ENCODE measurements at regions not wholly inside any gene's neighbourhood (a gene's known extent, or its start where the extent isn't known, plus 50 kb on each side); places are given as distances from the start of the nearest gene placed in this dataset.
"Not testable (repeated sequence)": the region's sequence is repeated elsewhere in the genome, so short reads cannot be mapped to it uniquely, and the experiment has no call there.

DNA sequence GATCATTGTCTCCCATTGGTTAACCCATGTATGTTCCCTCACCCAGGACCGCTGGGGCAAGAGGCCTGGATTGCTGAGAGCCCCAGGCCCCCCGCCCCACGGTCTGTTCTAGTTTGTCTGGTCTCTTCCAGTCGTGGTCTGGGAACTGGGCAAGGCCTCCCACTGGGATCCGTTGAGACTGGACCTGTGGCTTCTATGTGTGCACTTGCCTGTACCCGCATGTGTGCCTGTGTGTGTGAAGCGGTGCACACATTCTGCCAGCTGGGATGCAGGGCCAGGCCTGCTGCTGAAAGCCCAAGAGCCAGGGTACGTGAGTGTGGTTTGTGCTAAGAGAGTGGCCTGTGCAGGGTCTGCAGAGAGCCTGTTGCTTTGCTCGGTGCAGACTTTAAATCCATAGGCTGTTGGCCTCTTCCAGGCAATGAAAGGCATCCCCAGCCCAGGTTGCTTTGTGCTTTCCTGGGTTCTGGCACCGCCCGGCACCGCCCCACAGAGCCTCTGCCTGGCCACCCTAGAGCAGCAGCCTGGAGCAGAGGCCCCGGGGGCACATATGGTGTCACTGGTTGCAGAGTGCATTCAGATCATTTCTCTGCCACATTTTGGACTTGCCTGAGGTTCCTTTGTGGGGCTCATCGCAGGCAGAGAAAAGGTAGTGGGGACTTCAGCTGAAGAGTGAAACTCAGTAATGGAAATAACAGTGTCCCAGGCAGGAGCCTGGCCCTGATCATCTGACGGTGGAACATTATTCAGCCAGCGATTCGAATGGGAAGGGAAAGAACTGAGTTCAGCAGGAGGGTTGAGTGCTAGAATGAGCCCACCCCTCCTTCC lies 215.5 kb downstream of the GLRX3 start:
- DNase-seq (ENCODE audit: low read depth): no peak

DNA sequence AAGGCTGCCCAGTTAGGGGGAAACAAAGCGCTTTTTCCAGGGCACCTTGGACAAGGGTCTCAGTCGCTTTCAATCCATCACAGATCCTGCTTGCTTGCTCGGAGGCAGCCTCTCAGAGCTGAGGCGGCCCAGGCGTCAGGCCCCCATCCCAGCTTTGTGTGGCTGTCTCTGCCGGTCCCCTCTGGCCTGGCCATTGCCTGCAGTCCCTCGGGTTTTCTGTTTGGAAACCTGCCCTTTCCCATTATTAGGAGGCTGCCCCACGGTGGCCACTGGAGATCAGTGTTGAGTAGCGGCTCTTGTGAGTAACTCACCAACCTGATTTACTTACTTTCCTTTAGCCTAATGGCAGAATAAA lies 216.1 kb downstream of the GLRX3 start:
- no peak for DNase-seq (ENCODE audit: low read depth)

DNA sequence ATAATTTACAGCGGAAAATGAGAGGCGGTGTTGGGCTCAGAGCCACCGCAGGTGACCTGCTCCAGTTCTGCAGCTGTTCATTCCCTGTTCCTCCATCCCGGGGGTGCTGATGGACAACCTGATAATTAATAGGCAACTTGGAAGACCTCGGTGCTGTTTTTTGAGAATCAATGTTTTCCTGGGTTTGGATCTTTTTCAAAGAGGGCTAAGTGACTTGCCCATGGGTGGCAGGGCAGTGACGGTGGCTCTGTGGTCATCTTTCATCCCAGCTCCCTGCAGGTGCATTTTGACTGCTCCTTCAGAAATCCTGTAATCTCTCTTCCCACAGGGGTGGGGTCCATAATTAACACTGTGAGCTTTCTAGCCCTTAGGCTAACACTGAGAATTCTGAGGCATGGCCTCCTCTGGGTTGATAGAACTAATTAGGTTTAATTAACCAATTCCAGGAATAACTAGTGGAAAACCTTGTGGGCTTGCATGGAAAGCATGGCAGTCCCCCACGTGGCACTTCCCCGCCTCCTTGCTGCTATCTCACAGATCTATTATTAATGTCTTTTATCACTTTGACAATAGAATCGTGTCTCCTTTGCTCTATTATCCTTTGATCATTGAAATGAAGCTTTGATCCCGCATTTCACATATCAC lies 217.9 kb downstream of the GLRX3 start:
- no peak for DNase-seq (ENCODE audit: low read depth)

DNA sequence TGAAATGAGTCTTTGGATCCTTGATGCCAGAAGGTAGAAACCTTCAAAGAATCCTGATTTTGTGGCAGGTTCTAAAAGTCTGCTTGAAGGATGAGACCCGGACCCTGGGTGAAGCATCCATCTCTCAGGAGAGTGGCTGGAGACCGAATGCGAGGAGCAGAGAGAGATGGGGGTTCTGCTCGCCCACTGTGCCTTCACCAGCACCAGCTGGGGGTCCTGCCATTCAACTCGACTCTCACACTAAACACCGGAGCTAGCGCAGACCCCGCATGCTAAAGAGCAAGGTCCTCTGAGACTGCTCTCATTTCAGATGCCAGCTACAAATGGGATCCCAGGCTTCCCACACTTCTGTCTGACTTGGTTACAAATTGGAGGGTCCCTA lies 218.4 kb downstream of the GLRX3 start:
- no peak for DNase-seq (ENCODE audit: low read depth)

DNA sequence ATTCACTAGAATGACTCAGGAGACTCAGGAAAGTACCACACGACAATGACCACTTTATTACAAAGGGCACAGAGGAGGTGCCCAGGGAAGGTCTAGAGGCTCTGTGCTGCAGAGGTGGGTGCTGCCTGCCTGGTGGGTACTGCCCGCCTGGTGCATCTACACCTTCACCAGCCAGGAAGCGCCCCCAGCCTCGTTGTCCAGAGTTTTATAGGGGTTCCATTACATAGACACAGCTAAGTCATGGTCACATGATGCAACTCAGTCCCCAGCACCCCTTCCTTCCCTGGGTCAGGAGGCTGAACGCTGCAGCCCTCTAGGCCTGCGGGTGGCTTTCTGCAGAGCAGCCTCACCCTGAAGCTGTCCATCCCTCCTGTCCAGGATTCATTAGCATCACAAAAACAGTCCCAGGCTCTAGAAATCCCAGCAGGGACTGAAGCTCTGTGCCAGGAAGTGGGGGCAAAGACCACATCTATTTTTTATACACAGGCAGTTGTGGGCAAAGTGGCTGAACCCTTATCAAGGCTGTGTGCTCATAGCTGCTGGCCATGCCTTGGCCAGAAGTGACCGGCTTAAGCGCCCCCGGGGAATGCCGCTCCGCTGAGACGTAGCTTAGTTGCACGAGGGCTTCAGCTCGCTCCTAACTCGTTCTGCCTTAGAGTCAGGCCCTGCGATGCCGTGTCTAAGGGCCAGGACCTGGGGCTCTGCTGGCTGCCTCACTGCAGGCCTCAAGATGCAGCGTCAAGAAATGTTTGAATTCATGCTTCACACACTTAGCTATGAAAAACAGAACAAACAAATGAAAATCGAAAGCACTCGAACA lies 219.0 kb downstream of the GLRX3 start:
- DNase-seq (ENCODE audit: low read depth): no peak

DNA sequence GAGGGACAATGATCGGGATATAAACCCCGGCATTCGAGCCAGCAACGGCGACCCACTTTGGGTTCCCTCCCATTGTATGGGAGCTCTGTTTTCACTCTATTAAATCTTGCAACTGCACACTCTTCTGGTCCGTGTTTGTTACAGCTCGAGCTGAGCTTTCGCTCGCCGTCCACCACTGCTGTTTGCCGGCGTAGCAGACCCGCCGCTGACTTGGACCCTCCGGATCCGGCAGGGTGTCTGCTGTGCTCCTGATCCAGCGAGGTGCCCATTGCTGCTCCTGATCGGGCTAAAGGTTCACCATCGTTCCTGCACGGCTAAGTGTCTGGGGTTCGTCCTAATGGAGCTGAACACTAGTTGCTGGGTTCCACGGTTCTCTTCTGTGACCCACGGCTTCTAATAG lies 220.2 kb downstream of the GLRX3 start:
- DNase-seq (ENCODE audit: low read depth): not testable (repeated sequence)

DNA sequence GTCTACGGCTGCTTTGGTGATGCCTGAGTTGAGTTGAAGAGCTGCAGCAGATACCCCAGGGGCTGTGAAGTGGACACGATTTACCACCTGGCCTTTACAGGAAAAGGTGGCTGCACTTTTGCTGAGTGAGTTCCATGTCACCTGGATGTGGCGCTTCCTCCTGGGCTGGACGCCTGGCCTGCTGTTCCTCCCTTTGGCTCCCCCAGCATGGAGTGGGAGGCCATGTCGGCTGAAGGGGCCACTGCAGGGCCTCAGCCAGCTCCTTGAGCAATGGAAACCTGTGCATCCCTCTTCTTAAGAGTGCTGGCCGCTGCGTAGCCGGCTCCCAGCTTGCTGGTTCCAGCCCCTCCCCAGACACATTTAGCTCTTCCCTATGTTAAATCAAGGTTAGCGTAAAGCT lies 221.0 kb downstream of the GLRX3 start:
- DNase-seq (ENCODE audit: low read depth): no peak

DNA sequence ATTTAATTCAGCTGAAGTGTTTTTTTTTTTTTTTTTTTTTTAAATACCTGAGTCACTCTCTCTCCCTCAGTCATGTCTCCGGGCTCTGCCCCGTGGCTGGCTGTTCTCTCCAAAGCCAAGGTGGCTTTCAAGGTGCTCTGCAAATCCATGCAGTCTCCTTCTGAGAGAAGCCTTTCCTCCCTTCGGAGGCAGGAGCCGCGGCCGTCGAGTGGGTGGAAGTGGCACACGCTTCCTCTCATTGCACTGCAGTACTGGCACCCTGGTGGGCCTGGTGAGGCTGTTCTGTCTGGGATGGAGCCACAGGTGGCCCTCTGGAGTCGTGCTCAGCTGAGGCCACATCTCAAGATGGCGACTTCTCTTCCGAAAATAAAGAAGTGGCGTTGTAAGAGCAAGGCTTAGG lies 221.8 kb downstream of the GLRX3 start:
- DNase-seq (ENCODE audit: low read depth): no peak

DNA sequence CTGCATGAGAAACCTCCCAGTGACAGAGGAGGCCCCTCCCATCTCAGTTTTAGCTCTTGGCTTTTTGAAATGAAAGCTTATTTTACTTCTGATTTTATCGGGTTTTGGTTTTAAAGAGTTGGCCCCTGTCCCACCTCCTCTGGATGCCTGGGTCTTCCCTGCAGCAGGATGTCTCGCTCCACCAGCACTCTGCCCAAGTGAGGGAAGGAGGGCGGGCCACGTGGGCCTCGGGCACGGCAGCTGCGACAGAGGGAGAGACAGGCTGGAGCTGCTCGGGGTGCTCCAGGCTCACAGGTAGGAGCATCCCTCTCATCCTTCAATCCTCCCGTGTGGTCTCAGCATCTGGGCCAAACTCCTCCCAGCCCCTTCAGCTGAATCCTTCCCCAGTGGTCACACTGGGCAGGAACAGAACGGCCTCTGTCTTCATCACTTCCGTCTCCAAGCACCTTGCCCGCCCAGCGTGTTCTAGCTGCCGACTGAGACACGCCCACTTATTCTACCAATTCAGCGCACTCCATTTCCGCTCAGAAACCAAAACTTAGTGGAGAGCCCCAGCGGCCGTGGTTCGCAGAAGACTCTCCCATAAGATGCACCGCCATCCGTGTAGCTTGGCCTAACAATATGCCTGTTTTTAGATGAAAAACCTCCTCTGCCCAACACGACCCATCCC lies 222.9 kb downstream of the GLRX3 start:
- DNase-seq (ENCODE audit: low read depth): no peak

DNA sequence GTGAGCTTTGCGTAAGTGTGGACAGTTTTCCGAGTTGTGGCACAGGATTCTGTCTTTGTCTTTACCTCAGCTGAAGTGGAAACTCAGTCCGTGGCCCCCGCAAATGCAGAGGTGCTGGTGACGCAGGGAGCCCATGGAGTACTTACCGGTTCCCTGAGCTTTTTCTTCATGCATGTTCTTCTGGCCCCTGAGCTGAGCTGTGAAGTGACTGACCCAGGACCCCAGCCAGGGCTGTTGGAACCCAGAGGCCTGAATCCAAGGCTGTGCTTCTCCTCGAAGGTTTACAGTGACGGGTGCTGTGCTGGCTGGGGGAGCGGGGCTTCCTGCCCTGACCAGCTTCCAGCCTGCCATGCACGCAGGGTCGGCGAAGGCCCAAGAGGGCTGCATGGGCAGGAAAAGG lies 223.5 kb downstream of the GLRX3 start:
- no peak for DNase-seq (ENCODE audit: low read depth)

DNA sequence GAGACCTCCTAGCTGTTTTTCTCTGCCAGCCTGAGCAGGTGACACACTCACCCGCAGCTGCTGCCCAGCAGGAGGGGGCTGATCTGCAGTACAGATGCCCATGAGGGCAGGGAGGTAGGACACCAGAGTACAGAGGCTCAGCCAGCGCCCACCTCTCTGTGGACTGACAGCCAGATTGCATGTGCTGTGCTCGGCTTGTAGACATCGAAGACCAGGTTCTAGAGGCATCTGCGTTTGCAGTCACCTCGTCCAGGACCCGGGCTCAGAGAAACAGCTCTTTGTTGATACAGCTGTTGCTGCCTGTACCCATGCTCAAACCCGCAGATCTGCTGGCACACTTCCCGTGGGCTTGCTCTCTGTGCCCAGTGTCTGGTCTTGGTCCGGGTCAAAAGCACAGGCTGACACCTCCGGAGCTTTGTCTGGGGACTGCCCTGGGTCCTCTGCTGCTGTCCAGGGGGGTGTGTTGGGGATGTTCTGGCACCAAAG lies 224.7 kb downstream of the GLRX3 start:
- DNase-seq (ENCODE audit: low read depth): no peak

DNA sequence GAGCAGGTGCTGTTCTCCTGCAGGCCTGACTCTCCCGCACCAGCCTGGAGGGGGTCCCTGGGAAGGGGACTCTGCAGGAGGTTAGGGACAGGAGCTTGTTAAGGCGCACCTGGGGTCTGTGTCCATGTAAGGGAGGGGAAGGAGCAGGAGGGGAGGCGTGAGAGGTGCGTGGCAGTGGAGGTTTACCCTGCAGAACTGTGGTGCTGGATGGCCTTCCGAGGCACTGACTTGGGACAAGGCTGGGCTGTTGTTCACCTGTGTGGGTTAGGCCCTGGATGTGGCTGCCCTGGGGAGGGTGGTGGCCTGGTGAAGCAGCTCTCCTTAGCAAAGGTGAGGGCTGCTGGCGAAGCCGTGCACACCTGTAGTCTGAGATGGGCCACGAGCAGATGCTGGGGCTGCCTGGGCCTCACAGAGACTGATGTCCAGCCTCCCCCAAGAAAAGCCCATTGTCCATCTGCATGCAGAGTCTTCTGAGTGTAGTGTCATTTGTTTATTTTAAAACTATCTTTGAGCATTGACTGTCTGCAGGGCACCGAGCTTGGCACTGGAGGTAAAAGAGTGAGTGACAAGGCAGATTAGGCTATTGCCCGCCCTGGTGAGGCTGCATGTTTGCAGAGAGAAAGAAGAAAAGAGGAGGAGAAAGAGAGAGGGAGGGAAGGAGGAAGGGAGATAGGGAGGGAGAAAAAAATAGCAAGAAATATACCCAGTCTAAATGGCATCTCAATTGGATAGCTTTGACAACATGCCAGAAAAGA lies 225.3 kb downstream of the GLRX3 start:
- no peak for DNase-seq (ENCODE audit: low read depth)

DNA sequence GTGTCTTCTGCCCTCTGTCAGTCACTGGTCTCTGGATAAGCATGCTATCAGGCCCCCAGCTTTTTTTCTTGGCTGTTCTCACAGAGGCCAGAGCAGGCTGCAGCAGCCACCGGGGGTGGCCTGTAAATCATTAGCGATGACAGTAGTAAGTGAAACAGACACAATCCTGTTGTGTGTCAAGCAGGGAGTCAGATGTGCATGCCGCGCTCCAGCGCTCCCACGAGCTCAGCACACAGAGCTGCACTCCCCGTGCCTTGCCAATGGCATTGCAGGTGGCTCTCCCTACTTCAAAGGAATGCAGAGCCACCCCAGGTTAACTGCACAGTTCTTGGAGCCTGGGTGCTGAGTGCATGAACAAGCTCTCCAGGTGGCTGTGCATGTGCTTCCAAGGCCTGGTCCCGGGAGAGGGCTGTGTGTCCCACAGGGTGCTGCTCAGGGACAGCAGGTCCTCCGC lies 226.1 kb downstream of the GLRX3 start:
- DNase-seq (ENCODE audit: low read depth): no peak

DNA sequence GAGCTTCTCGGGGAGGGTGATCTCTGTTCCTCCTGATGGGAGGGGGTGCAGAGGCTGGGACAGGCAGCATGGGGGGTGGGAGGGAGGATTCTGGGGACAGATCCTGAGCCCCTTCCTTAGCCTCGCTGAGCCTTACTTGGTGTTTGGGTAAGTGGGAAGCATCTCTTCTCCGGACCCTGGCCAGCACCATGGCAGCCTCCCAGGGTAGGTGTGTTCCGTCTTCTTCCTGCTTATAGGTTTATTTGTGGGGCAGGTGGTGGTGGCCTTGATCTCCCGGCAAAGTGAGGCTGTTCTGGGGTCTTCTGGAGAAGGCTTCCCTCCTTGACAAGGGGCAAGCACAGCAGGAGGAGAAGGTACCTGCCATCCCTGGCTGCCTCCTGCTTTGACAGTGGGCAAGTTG lies 226.9 kb downstream of the GLRX3 start:
- no peak for DNase-seq (ENCODE audit: low read depth)

DNA sequence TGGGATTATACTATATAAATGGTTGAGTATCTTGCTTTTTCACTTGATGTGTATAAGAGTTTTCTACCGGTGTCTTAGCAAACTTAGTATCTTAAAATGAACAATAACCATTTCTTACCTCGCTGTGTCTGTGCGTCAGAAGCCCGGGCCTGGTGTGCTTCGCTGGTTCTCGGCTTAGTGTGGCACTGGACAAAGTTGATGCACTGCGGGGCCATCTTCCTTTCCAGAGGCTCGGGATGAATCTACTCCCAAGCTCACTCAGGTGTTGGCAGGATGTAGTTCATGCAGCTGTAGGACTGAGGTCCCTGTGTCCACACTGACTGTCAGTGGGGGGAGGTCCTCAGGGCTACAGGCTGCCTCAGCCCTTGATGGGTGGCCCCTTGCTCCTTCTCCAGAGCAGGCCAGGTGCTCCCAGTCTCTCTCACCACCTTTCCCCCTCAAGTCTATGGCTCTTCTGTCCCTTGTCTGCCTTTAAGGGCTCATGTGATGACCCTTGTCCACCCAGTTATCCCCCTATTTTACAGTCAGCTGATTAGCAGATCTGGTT lies 227.8 kb downstream of the GLRX3 start:
- no peak for DNase-seq (ENCODE audit: low read depth)

DNA sequence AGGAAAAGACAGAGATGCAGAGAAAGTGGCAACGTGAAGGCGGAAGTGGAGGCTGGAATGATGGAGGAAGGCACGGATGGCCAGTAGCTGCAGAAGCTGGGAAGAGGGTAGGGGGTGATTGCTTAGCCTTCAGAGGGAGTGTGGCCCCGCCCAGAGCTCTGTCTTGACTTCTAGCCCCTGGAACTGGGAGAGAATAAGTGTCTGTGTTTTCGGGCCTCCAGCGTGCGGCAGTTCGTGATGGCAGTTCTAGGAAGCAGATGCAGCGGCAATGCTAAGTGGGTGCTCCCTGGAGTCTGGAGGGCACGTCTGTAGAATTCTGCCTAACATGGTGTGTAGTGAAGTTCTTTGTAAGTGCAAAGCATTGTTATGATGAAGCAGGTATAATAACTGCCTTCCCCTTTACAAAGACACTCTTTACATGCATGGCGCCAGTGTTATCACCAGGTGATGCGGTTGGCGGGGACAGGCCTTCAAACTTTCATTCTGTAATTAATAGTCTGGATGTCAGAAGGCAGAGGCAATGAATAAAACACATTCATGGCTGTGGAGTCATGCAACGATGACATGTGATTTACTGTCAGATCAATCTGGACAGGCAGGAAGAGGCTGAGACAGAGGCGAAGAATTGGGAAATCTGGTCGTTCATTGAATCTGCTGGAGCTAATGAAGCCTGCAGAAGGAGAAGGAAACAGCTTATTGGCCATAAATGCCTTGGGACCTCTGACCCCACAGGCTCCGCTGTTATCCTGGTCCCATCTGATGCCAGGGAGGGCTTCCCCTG lies 228.6 kb downstream of the GLRX3 start:
- no peak for DNase-seq (ENCODE audit: low read depth)

DNA sequence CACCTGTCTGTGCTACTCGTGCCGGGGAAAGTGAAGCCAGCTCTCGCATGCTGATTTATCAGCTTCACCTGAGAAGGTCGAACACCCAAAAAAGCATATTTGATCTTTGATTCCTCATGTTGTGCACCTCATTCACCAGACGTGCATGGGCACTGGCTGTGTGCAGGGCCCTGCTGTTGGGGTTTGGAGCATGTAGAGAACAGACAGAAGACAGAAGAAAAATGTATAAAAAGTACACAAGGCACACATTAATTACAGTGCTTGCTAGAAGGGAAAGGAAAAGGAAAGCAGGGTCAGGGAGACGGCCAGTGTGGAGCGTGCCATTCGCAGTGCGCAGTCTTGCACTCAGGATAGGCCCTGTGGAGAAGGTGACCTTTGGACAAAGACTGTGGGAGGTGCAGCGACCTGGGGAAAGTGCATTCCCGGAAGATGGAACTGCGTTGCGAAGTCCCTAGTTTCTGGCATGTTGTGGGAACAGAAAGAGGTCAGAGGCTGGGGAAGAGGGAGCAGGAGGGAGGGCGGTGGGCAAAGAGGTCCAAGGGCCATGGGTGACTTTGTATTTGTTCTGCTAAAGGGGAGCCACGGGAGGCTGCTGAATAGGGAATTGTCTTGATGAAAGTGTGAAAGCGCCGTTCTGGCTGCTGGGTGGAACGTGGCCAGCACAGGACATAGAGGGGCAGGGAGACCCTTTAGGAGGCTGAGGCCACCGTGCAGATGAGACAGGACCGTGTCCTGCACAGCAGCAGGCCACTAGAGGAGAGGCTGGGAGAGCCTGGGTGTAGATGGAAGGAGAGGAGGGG lies 232.8 kb downstream of the GLRX3 start:
- no peak for DNase-seq (ENCODE audit: low read depth)

DNA sequence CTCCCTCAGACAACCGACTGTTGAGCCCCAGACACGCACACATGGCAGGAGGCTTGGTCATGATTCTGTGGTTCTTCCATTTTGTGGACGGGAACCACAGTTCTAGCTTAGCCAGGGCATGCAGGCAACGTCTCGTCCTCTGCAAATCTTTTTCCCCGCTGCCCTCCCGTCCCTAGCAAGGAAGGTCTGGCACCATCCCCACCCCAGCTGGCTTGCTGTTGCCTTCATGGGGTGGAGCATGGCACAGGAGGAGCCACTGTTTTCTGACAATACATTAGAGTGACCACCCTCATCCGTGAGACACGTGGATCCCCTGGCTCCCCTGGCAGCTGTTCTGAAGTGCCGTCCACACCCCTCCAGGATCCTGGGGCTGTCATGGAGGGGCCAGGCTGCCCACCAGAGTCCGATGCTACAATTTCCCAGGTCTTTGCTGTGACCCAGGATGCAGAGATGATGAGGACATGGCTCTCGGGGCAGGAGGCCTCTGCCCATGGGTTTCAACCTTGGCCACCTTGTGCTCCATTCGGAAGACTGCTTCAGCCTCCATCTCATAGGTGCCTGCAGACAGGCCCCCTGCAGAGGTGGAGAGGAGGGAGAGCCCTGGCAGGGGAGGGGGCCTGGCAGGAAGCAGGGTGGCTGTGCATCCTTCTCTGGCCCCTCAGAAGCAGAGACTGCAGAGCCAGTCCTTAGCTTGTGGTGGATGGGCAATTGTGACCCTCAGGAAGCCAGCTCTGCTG lies 233.6 kb downstream of the GLRX3 start:
- no peak for DNase-seq (ENCODE audit: low read depth)

DNA sequence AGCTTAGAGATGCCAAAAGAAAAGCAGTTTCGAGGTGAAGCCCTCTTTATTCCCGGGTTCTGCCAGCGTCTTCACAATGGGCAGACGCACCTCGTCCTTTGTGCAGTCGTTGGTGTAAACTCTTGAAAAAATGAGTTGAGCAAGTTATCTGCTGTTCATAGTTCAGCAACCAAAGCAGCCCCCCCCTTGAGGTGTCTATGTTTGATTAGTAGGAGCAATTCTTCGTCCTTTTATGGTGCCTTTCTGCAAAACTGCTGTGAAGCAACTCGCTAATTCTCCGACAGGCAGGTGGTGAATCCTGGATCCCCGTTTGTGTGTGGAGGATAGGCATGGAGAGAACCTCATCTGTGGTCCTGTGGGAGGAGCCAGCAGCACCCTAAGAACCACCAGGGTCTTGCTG lies 234.5 kb downstream of the GLRX3 start:
- DNase-seq (ENCODE audit: low read depth): no peak
